HCT116 (cell line): ENCODE measurements at regions not wholly inside any gene's neighbourhood (a gene's known extent, or its start where the extent isn't known, plus 50 kb on each side); places are given as distances from the start of the nearest gene placed in this dataset.

Source experiments
- ATAC-seq: fragments of 200-7000 bp; cut with Tn5 transposase; 2 replicates; pipeline ENCODE4 v1.9.1; 2020; ENCODE audit warnings: mild to moderate bottlenecking, moderate library complexity
- BruUV-seq: library from RNA; stranded (reverse); fragments of 400-500 nt; replicated peaks from 2 replicates; lab custom pipeline; 2021; lab: Mats Ljungman, UMichigan
- CTCF ChIA-PET: fragments of 300-600 bp; sonication (Branson Sonifier 250); formaldehyde crosslinking; loops from one replicate; lab custom pipeline; 2021; ENCODE audit warnings: antibody characterized with exemption; lab: Charles Lee
- POLR2A ChIA-PET: fragments of 300-600, 350-600 bp; sonication (Branson Sonifier 250); formaldehyde crosslinking; loops from one replicate; lab custom pipeline; 2021; ENCODE audit warnings: antibody characterized with exemption; lab: Charles Lee
- RAD21 ChIA-PET, 2 experiments: fragments of 300-600 bp; sonication (Branson Sonifier 250); formaldehyde crosslinking; loops; one replicate each; lab custom pipeline; 2023; ENCODE audit warnings: low total read pairs in 2 of 2; ENCODE audit not compliant: uncharacterized antibody in 2 of 2, unreplicated experiment in 2 of 2, low non-redundant PET in 1 of 2; lab: Charles Lee
- DNase-seq: peaks from one replicate; pipeline ENCODE4 v3.0.0-alpha.2; 2010; ENCODE audit warnings: low read depth, low spot score
- H2AFZ ChIP-seq: fragments of 200-600 bp; shearing (Covaris generic), sonication (generic); 2 replicates; pipeline ENCODE4 v1.6.1; 2017; ENCODE audit warnings: low read depth, mixed run types, mixed read lengths, antibody characterized with exemption, low read length; ENCODE audit not compliant: poor library complexity, severe bottlenecking
- H3K27ac ChIP-seq: 2 replicates; pipeline ENCODE4 v1.5.1; 2012; ENCODE audit warnings: low read depth, low read length
- H3K27me3 ChIP-seq: fragments of 200-600 bp; sonication (generic); 2 replicates; pipeline ENCODE4 v1.6.1; 2016; ENCODE audit warnings: mixed run types, low read length, mixed read lengths; ENCODE audit not compliant: insufficient read depth
- H3K36me3 ChIP-seq, 2 experiments: fragments of 200-500 bp in 1 of 2; fragments of 200-600 bp in 1 of 2; sonication (Bioruptor generic) in 1 of 2; sonication (generic) in 1 of 2; 2 replicates each; pipeline versions ENCODE4 v1.5.1 to v1.6.1; 2014 to 2016; ENCODE audit warnings: low read length in 2 of 2, inconsistent platforms in 1 of 2, mixed read lengths in 1 of 2, mixed run types in 1 of 2; ENCODE audit not compliant: insufficient read depth in 2 of 2, control insufficient read depth in 1 of 2
- H3K4me1 ChIP-seq, 2 experiments: fragments of 200-600 bp in 1 of 2; sonication (generic) in 1 of 2; 2 replicates each; pipeline versions ENCODE4 v1.5.1 to v1.6.1; 2012 to 2017; ENCODE audit warnings: low read length in 2 of 2, inconsistent platforms in 1 of 2, mild to moderate bottlenecking in 1 of 2, mixed read lengths in 1 of 2, mixed run types in 1 of 2, moderate library complexity in 1 of 2; ENCODE audit not compliant: insufficient read depth in 2 of 2, control insufficient read depth in 1 of 2
- H3K4me2 ChIP-seq: fragments of 200-600 bp; sonication (generic); 2 replicates; pipeline ENCODE4 v1.6.1; 2017; ENCODE audit warnings: mixed run types, low read length, mixed read lengths
- H3K4me3 ChIP-seq, 2 experiments: fragments of 200-600 bp in 1 of 2; sonication (generic) in 1 of 2; replicated peaks in 1 of 2; 2 replicates each; pipeline ENCODE4 v1.5.1; 2011 to 2016; ENCODE audit warnings: low read length in 2 of 2, control low read depth in 1 of 2, low read depth in 1 of 2, mild to moderate bottlenecking in 1 of 2, mixed read lengths in 1 of 2, mixed run types in 1 of 2
- H3K79me2 ChIP-seq: fragments of 200-600 bp; sonication (generic); 2 replicates; pipeline ENCODE4 v1.6.1; 2017; ENCODE audit warnings: mild to moderate bottlenecking, mixed run types, low read length, moderate library complexity, mixed read lengths; ENCODE audit not compliant: insufficient read depth
- H3K9ac ChIP-seq: fragments of 200-600 bp; sonication (generic); 2 replicates; pipeline ENCODE4 v1.6.1; 2016; ENCODE audit warnings: low read length, mixed read lengths
- H3K9me2 ChIP-seq: fragments of 200-600 bp; sonication (generic), shearing (Covaris generic); 2 replicates; pipeline ENCODE4 v1.6.1; 2017; ENCODE audit warnings: mixed run types, mild to moderate bottlenecking, moderate library complexity; ENCODE audit not compliant: insufficient read depth
- H3K9me3 ChIP-seq, 2 experiments: fragments of 200-500 bp in 1 of 2; fragments of 200-600 bp in 1 of 2; sonication (Bioruptor generic) in 1 of 2; sonication (generic) in 1 of 2; 2 replicates each; pipeline ENCODE4 v1.6.1; 2014 to 2017; ENCODE audit warnings: low read length in 2 of 2, mixed read lengths in 2 of 2, inconsistent platforms in 1 of 2, low read depth in 1 of 2, mild to moderate bottlenecking in 1 of 2, mixed run types in 1 of 2, moderate library complexity in 1 of 2; ENCODE audit not compliant: control insufficient read depth in 1 of 2, insufficient read depth in 1 of 2
- H4K20me1 ChIP-seq: fragments of 200-600 bp; sonication (generic), shearing (Covaris generic); 2 replicates; pipeline ENCODE4 v1.6.1; 2017; ENCODE audit warnings: mixed run types, mild to moderate bottlenecking, moderate library complexity; ENCODE audit not compliant: insufficient read depth
- ATF3 ChIP-seq: IDR thresholded peaks from 2 replicates; pipeline ENCODE4 v1.6.1; 2012
- ELF1 ChIP-seq: IDR thresholded peaks from 2 replicates; pipeline ENCODE4 v1.6.1; 2012; ENCODE audit warnings: low read depth, borderline replicate concordance
- FOSL1 ChIP-seq: IDR thresholded peaks from 2 replicates; pipeline ENCODE4 v1.6.1; 2012; ENCODE audit warnings: low read depth
- SIN3A ChIP-seq: IDR thresholded peaks from 2 replicates; pipeline ENCODE4 v1.6.1; 2012; ENCODE audit warnings: low read depth
- SRF ChIP-seq: IDR thresholded peaks from 2 replicates; pipeline ENCODE4 v1.6.1; 2012; ENCODE audit warnings: low read depth
- TCF7L2 ChIP-seq: IDR thresholded peaks from 2 replicates; pipeline ENCODE4 v1.7.0; 2011; ENCODE audit warnings: borderline replicate concordance, inconsistent platforms; ENCODE audit not compliant: insufficient read depth, insufficient read length; ENCODE audit errors: extremely low read depth
- YY1 ChIP-seq: IDR thresholded peaks from 2 replicates; pipeline ENCODE4 v1.6.1; 2011; ENCODE audit warnings: low read length, low read depth, moderate library complexity, mild to moderate bottlenecking; ENCODE audit not compliant: insufficient replicate concordance; ENCODE audit errors: extremely low read depth
- ZFX ChIP-seq: fragments of 450-650 bp; IDR thresholded peaks from 2 replicates; pipeline ENCODE4 v1.6.1; 2017
- intact Hi-C: fragments of 100-400 bp; cut with micrococcal nuclease; formaldehyde crosslinking; loops from 2 replicates; pipeline ENCODE4 v1.10.0; 2022
- TF ChIP-seq, protein P1 (sequence below), 3 experiments: fragments of 200-600 bp in 1 of 3; sonication (generic) in 1 of 3; IDR thresholded peaks in 2 of 3; conservative IDR thresholded peaks in 1 of 3; 2 replicates each; pipeline ENCODE4 v1.5.1; 2012 to 2017; ENCODE audit warnings: low read depth in 2 of 3, low read length in 2 of 3, antibody characterized with exemption in 1 of 3, borderline replicate concordance in 1 of 3, control low read depth in 1 of 3, mild to moderate bottlenecking in 1 of 3, mixed read lengths in 1 of 3, mixed run types in 1 of 3, moderate library complexity in 1 of 3; ENCODE audit not compliant: insufficient read depth in 1 of 3
- TF ChIP-seq, protein P2 (sequence below): IDR thresholded peaks from 2 replicates; pipeline ENCODE4 v1.6.1; 2012; ENCODE audit warnings: low read depth
- TF ChIP-seq, protein P3 (sequence below): IDR thresholded peaks from 2 replicates; pipeline ENCODE4 v1.6.1; 2012

DNA sequence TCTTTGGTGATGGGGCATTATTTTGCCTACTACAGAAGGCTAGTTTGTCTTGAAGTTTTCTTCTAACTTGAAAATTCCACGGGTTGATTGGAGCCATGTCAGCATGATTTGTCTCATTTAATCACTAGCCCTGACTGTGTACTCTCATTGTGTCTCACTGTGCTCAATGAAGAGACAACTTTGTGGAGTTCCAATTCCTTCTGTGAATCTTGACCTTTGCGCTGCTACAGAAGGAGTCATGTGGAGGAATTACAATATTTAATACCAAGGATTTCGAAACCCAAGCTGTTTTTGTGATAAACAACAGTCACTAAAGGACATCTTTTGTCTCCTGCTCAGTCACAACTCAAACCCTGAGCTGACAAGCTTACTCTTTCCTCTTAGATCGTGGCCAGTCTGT is 98.6 kb upstream of the ACTBL2 start:
- no TSS peak for BruUV-seq
- Histone ChIP-seq H3K4me3 (no peak overlapping the region), H3K9me2 (peaks cover 4% of the 10 kb centered on the region; the same call in 1 of the 2 replicates), H3K36me3 (no peaks in the 10 kb centered on the region), H3K4me1 (no peaks in the 10 kb centered on the region), H3K4me2 (no peak overlapping the region), H3K9me3 (no peaks in the 10 kb centered on the region), H4K20me1 (no peaks in the 10 kb centered on the region), H3K9ac (no peak overlapping the region)
- RAD21 ChIA-PET = no interaction called here
- intact Hi-C loops = no loop called here
- CTCF ChIA-PET = no interaction called here
- POLR2A ChIA-PET = no interaction called here
- DNase-seq = no peak
- no peak for TF ChIP-seq FOSL1
- TF ChIP-seq, protein P1, sequence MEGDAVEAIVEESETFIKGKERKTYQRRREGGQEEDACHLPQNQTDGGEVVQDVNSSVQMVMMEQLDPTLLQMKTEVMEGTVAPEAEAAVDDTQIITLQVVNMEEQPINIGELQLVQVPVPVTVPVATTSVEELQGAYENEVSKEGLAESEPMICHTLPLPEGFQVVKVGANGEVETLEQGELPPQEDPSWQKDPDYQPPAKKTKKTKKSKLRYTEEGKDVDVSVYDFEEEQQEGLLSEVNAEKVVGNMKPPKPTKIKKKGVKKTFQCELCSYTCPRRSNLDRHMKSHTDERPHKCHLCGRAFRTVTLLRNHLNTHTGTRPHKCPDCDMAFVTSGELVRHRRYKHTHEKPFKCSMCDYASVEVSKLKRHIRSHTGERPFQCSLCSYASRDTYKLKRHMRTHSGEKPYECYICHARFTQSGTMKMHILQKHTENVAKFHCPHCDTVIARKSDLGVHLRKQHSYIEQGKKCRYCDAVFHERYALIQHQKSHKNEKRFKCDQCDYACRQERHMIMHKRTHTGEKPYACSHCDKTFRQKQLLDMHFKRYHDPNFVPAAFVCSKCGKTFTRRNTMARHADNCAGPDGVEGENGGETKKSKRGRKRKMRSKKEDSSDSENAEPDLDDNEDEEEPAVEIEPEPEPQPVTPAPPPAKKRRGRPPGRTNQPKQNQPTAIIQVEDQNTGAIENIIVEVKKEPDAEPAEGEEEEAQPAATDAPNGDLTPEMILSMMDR (IDR thresholded peaks at IDR 0.05 in 2 of 3, conservative IDR thresholded peaks at IDR 0.05 in 1 of 3; ENCODE audit: borderline replicate concordance in 1 of 3, insufficient read depth in 1 of 3, low read depth in 2 of 3, low read length in 2 of 3) = no peak
- no peak for TF ChIP-seq ZFX
- TF ChIP-seq TCF7L2 = no peak
- no peak for TF ChIP-seq SIN3A
- TF ChIP-seq, protein P2, sequence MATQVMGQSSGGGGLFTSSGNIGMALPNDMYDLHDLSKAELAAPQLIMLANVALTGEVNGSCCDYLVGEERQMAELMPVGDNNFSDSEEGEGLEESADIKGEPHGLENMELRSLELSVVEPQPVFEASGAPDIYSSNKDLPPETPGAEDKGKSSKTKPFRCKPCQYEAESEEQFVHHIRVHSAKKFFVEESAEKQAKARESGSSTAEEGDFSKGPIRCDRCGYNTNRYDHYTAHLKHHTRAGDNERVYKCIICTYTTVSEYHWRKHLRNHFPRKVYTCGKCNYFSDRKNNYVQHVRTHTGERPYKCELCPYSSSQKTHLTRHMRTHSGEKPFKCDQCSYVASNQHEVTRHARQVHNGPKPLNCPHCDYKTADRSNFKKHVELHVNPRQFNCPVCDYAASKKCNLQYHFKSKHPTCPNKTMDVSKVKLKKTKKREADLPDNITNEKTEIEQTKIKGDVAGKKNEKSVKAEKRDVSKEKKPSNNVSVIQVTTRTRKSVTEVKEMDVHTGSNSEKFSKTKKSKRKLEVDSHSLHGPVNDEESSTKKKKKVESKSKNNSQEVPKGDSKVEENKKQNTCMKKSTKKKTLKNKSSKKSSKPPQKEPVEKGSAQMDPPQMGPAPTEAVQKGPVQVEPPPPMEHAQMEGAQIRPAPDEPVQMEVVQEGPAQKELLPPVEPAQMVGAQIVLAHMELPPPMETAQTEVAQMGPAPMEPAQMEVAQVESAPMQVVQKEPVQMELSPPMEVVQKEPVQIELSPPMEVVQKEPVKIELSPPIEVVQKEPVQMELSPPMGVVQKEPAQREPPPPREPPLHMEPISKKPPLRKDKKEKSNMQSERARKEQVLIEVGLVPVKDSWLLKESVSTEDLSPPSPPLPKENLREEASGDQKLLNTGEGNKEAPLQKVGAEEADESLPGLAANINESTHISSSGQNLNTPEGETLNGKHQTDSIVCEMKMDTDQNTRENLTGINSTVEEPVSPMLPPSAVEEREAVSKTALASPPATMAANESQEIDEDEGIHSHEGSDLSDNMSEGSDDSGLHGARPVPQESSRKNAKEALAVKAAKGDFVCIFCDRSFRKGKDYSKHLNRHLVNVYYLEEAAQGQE = no peak
- TF ChIP-seq ELF1 = no peak
- no peak for TF ChIP-seq YY1
- no peak for TF ChIP-seq SRF
- TF ChIP-seq ATF3 = no peak
- TF ChIP-seq, protein P3, sequence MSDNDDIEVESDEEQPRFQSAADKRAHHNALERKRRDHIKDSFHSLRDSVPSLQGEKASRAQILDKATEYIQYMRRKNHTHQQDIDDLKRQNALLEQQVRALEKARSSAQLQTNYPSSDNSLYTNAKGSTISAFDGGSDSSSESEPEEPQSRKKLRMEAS = no peak
- TF ChIP-seq, all 23 proteins: peak for 0
- Histone ChIP-seq H2AFZ (no peak overlapping the region), H3K27me3 (no peaks in the 10 kb centered on the region), H3K27ac (no peak overlapping the region), H3K79me2 (no peaks in the 10 kb centered on the region)
- no peak for ATAC-seq
